HG02588 (cell line): ENCODE measurements at regions not wholly inside any gene's neighbourhood (a gene's known extent, or its start where the extent isn't known, plus 50 kb on each side); places are given as distances from the start of the nearest gene placed in this dataset.

Experiments
- ATAC-seq: cut with Tn5 transposase; IDR thresholded peaks from one replicate; pipeline ENCODE4 v1.9.1; 2021; ENCODE audit warnings: mild to moderate bottlenecking, moderate library complexity; ENCODE audit not compliant: unreplicated experiment

DNA sequence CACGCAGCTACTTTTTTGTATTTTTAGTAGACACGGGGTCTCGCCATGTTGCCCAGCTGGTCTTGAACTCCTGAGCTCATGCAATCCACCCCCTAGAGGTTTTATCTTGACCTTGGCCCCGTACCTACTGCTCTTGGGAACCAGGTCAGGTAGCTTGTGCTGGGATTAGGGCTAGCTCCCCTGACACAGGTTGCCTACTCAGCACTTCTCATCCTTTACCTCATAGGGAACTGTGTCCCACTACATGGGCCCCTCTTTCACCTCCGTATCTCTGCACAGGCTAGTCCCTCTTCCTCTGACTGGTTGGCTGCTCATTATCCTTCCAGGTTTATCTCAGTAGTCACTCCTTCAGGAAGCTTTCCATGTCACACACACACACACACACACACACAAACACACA is 58.0 kb upstream of the ITPRID1 start:
- ATAC-seq, result no peak

GRCh38 chr7:31456646-31457368 is 57.1 kb upstream of the ITPRID1 start:
- no peak for ATAC-seq

GRCh38 chr7:31457551-31457950 is 56.3 kb upstream of the ITPRID1 start:
- ATAC-seq, result no peak

GRCh38 chr7:31458203-31458602 is 55.7 kb upstream of the ITPRID1 start:
- ATAC-seq, result no peak

DNA sequence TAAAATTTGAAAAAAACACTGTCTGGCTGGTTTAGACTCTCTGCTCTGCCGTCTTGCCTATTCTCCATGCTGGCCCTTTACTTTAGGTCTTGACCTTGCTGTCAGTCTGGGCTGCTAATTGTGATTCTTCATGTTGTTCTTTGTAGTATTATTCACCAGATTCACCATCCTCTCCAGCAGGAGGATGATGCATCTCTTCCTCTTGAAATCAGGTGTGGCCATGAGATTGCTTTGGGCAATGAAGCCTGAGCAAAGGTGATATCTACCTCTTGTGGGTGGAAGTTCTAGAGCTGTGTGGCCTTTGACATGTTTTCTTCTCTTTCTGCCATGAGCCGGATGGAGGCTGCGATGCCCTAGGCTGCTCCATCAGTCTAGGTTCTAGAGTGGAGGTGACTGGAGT is 51.3 kb upstream of the ITPRID1 start:
- no peak for ATAC-seq
